ENCODE measurements at regions not wholly inside any gene's neighbourhood (a gene's known extent, or its start where the extent isn't known, plus 50 kb on each side); places are given as distances from the start of the nearest gene placed in this dataset.

GRCh38 chr7:81501220-81501619 is 268.6 kb downstream of the HGF start:
- Histone ChIP-seq H3K79me2 (ENCODE audit: control insufficient read depth in 1 of 2, insufficient read depth in 2 of 2, low read length in 2 of 2) (no peaks in the 10 kb centered on the region), H3K4ac (replicated peaks; ENCODE audit: insufficient read length, low read depth, low read length) (no peak overlapping the region), H3K4me1 (replicated peaks in 1 of 4; ENCODE audit: control insufficient read depth in 3 of 4, insufficient read depth in 4 of 4, low read length in 3 of 4) (no peaks in the 10 kb centered on the region), H3K36me3 (ENCODE audit: control insufficient read depth in 2 of 4, insufficient read depth in 4 of 4, low read length in 3 of 4) (no peaks in the 10 kb centered on the region), H3K23ac (ENCODE audit: insufficient read length) (no peak overlapping the region), H2BK12ac (ENCODE audit: low read depth, low read length) (no peak overlapping the region), H3K23me2 (ENCODE audit: low read depth, low read length) (no peaks in the 10 kb centered on the region), H4K91ac (replicated peaks; ENCODE audit: insufficient read length, low read length) (no peak overlapping the region), H4K8ac (ENCODE audit: extremely low read depth, insufficient read depth, low read length) (no peak overlapping the region), H2BK120ac (replicated peaks; ENCODE audit: low read depth, low read length) (no peak overlapping the region), H3K18ac (ENCODE audit: extremely low read depth, low read length) (no peak overlapping the region), H3K79me1 (ENCODE audit: low read depth, low read length) (no peaks in the 10 kb centered on the region), H3K27ac (ENCODE audit: low read depth, low read length) (no peak overlapping the region), H3K9me3 (ENCODE audit: insufficient read depth in 2 of 2, low read depth in 1 of 2, low read length in 1 of 2) (no peaks in the 10 kb centered on the region), H2BK20ac (ENCODE audit: low read length) (no peak overlapping the region), H4K5ac (ENCODE audit: insufficient read length, low read depth, low read length) (no peak overlapping the region), H2BK15ac (ENCODE audit: low read length) (no peak overlapping the region), H3K27me3 (replicated peaks in 1 of 4; ENCODE audit: control insufficient read depth in 3 of 4, extremely low read depth in 1 of 4, insufficient read depth in 3 of 4, low read length in 3 of 4) (no peaks in the 10 kb centered on the region), H3K4me2 (ENCODE audit: insufficient read depth in 1 of 2, low read depth in 2 of 2, low read length in 2 of 2) (no peak overlapping the region), H3K56ac (replicated peaks; ENCODE audit: insufficient read length, low read depth, low read length) (no peak overlapping the region), H3K14ac (ENCODE audit: insufficient read length) (no peak overlapping the region), H3K4me3 (ENCODE audit: extremely low read depth in 1 of 4, insufficient read depth in 2 of 4, low read depth in 3 of 4, low read length in 4 of 4) (no peak overlapping the region), H2BK5ac (ENCODE audit: low read depth, low read length) (no peak overlapping the region), H2AFZ (ENCODE audit: low read length) (no peak overlapping the region), H4K20me1 (replicated peaks in 1 of 2; ENCODE audit: control insufficient read depth in 1 of 2, insufficient read depth in 2 of 2, low read length in 2 of 2) (no peaks in the 10 kb centered on the region), H2AK5ac (ENCODE audit: low read depth, low read length) (no peak overlapping the region), H3K9ac (replicated peaks in 1 of 4; ENCODE audit: extremely low read depth in 1 of 4, low read depth in 3 of 4, low read length in 3 of 4) (no peak overlapping the region)
- no peak for DNase-seq (ENCODE audit: low read depth in 1 of 2, low spot score in 2 of 2)
- 83% methylated on average over 2 of the region's 2 CpGs; no CpG with 5 or more reads in 1 of the 2 experiments for whole genome bisulfite sequencing, 2 experiments (ENCODE audit: extremely low coverage in 1 of 2, insufficient coverage in 1 of 2, insufficient read length in 1 of 2, insufficient replicate concordance in 2 of 2, low coverage in 1 of 2, low lambda C conversion rate in 2 of 2, missing lambda C conversion rate in 1 of 2)
- TF ChIP-seq SIRT6 (IDR thresholded peaks at IDR 0.05; ENCODE audit: low read length) (no peak), POLR2A (IDR thresholded peaks at IDR 0.05; ENCODE audit: control extremely low read depth in 1 of 2, low read depth in 2 of 2, low read length in 2 of 2) (no peak), RFX5 (IDR thresholded peaks at IDR 0.05; ENCODE audit: borderline replicate concordance, low read depth, low read length) (no peak), RAD21 (IDR thresholded peaks at IDR 0.05 in 1 of 2, conservative IDR thresholded peaks at IDR 0.05 in 1 of 2; ENCODE audit: low read depth in 2 of 2, low read length in 2 of 2) (peak; percentile 34 to 36; a peak in 3 of 4 replicates), TCF12 (IDR thresholded peaks at IDR 0.05; ENCODE audit: low read depth, low read length) (no peak), TAF7 (optimal IDR thresholded peaks at IDR 0.05; ENCODE audit: borderline replicate concordance, low read depth, low read length) (no peak)
- no peak for FAIRE-seq
- CTCF ChIA-PET (ENCODE audit: partially characterized antibody) = interaction anchor here (0.8 to 4.8 kb wide), 22 partner anchors 11 to 1228 kb away, joined by 3 to 46 read pairs (median 4); no protein-coding TSS in a partner anchor
- POLR2A ChIA-PET (ENCODE audit: partially characterized antibody) = interaction anchor here (0.6 kb wide), 1 partner anchor 22 kb away, joined by 3 read pairs; no protein-coding TSS in a partner anchor
